NB4 (cell line): ENCODE measurements at regions not wholly inside any gene's neighbourhood (a gene's known extent, or its start where the extent isn't known, plus 50 kb on each side); places are given as distances from the start of the nearest gene placed in this dataset.

Experiments
- CTCF ChIP-seq: IDR thresholded peaks from one replicate; pipeline ENCODE4 v1.5.1; 2012; ENCODE audit warnings: low read depth, low read length
- POLR2A ChIP-seq: IDR thresholded peaks from 2 replicates; pipeline ENCODE4 v1.6.1; 2011; ENCODE audit warnings: mild to moderate bottlenecking; ENCODE audit not compliant: insufficient read length; ENCODE audit errors: extremely low read depth

GRCh38 chr4:26088433-26088928, 174.5 kb downstream of the SMIM20 start:
- TF ChIP-seq CTCF (no peak), POLR2A (no peak)
